ENCODE measurements at regions not wholly inside any gene's neighbourhood (a gene's known extent, or its start where the extent isn't known, plus 50 kb on each side); places are given as distances from the start of the nearest gene placed in this dataset.
"Not testable (repeated sequence)": the region's sequence is repeated elsewhere in the genome, so short reads cannot be mapped to it uniquely, and the experiment has no call there.

- no peak for DNase-seq
Observed at GRCh38 chr3:44171891-44172290, 69.8 kb upstream of the TOPAZ1 start.

- DNase-seq = not testable (repeated sequence)
Observed at GRCh38 chr3:44172701-44173100, 69.0 kb upstream of the TOPAZ1 start.

GRCh38 chr3:44173263-44173662 is 68.4 kb upstream of the TOPAZ1 start:
- DNase-seq = no peak

GRCh38 chr3:44175070-44175469 is 66.6 kb upstream of the TOPAZ1 start:
- no peak for DNase-seq

- no peak for DNase-seq
Observed at GRCh38 chr3:44179246-44179645, 62.4 kb upstream of the TOPAZ1 start.

GRCh38 chr3:44184319-44184953 is 57.2 kb upstream of the TOPAZ1 start:
- DNase-seq = no peak

GRCh38 chr3:44185396-44185915 is 56.2 kb upstream of the TOPAZ1 start:
- no peak for DNase-seq

- DNase-seq = no peak
Observed at GRCh38 chr3:44186111-44186672, 55.5 kb upstream of the TOPAZ1 start.

- no peak for DNase-seq
Observed at GRCh38 chr3:44186712-44187111, 55.0 kb upstream of the TOPAZ1 start.
